ENCODE measurements at regions not wholly inside any gene's neighbourhood (a gene's known extent, or its start where the extent isn't known, plus 50 kb on each side); places are given as distances from the start of the nearest gene placed in this dataset.

DNA sequence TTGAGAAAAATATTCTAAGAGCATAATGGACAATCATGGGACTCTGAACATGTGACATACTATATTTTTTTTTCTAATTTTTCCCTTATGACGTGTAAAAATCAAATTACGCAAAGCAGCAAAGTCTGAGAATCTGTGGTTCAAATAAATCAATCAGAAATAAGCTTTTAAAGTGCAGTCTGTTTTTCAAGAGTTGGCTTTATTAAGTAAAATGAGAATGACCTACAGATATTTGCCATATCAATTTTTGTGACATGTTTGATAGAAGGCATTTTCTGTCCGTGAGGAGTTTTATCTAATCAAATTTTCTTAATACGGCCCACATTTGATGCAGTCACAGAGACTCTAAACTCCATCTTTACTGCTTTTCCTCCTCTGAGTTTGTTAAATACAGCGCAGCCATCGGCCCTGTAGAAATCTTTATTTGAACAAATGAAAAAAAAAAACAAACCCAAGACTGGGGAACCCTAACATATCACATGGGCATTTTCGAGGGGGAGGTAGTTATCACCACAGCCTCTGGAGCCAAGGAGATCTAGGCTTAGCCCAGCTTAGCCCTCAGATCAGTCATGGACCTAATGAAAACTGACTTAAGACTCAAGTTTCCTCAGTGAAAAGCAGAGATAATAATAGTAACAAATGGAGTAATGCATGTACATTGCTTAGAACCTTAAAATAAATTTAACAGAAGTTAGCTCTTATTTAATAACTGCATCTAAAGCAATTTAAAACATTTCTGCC, 263.6 kb upstream of the C9orf72 start:
- Histone ChIP-seq H4K91ac (replicated peaks; ENCODE audit: insufficient read length, low read length) (no peak overlapping the region), H3K23ac (ENCODE audit: insufficient read length) (no peak overlapping the region), H2BK5ac (ENCODE audit: low read depth, low read length) (no peak overlapping the region), H3K27me3 (replicated peaks in 1 of 4; ENCODE audit: control insufficient read depth in 3 of 4, extremely low read depth in 1 of 4, insufficient read depth in 3 of 4, low read length in 3 of 4) (peaks cover 0 to 1% (median 0%) of the 10 kb centered on the region in 4 experiments; a peak in 1 of 7 replicates), H3K4ac (replicated peaks; ENCODE audit: insufficient read length, low read depth, low read length) (no peak overlapping the region), H2BK20ac (ENCODE audit: low read length) (no peak overlapping the region), H3K27ac (ENCODE audit: low read depth, low read length) (no peak overlapping the region), H3K36me3 (ENCODE audit: control insufficient read depth in 2 of 4, insufficient read depth in 4 of 4, low read length in 3 of 4) (no peaks in the 10 kb centered on the region), H3K56ac (replicated peaks; ENCODE audit: insufficient read length, low read depth, low read length) (no peak overlapping the region), H2BK15ac (ENCODE audit: low read length) (no peak overlapping the region), H3K4me1 (replicated peaks in 1 of 4; ENCODE audit: control insufficient read depth in 3 of 4, insufficient read depth in 4 of 4, low read length in 3 of 4) (no peaks in the 10 kb centered on the region), H3K18ac (ENCODE audit: extremely low read depth, low read length) (no peak overlapping the region), H3K9me3 (ENCODE audit: insufficient read depth in 2 of 2, low read depth in 1 of 2, low read length in 1 of 2) (no peaks in the 10 kb centered on the region), H4K20me1 (replicated peaks in 1 of 2; ENCODE audit: control insufficient read depth in 1 of 2, insufficient read depth in 2 of 2, low read length in 2 of 2) (no peaks in the 10 kb centered on the region), H2BK12ac (ENCODE audit: low read depth, low read length) (no peak overlapping the region), H4K5ac (ENCODE audit: insufficient read length, low read depth, low read length) (no peak overlapping the region), H3K14ac (ENCODE audit: insufficient read length) (no peak overlapping the region), H3K79me2 (ENCODE audit: control insufficient read depth in 1 of 2, insufficient read depth in 2 of 2, low read length in 2 of 2) (no peaks in the 10 kb centered on the region), H2AFZ (ENCODE audit: low read length) (no peak overlapping the region), H3K4me3 (ENCODE audit: extremely low read depth in 1 of 4, insufficient read depth in 2 of 4, low read depth in 3 of 4, low read length in 4 of 4) (no peak overlapping the region), H3K9ac (replicated peaks in 1 of 4; ENCODE audit: extremely low read depth in 1 of 4, low read depth in 3 of 4, low read length in 3 of 4) (no peak overlapping the region), H3K23me2 (ENCODE audit: low read depth, low read length) (no peaks in the 10 kb centered on the region), H2AK5ac (ENCODE audit: low read depth, low read length) (no peak overlapping the region), H3K4me2 (ENCODE audit: insufficient read depth in 1 of 2, low read depth in 2 of 2, low read length in 2 of 2) (no peak overlapping the region), H2BK120ac (replicated peaks; ENCODE audit: low read depth, low read length) (no peak overlapping the region), H4K8ac (ENCODE audit: extremely low read depth, insufficient read depth, low read length) (no peak overlapping the region), H3K79me1 (ENCODE audit: low read depth, low read length) (no peaks in the 10 kb centered on the region)
- ChIA-PET CTCF (ENCODE audit: partially characterized antibody) (interaction anchor here (0.7 to 1.4 kb wide), 5 partner anchors 8 to 236 kb away, joined by 3 to 8 read pairs (median 3); no protein-coding TSS in a partner anchor), POLR2A (ENCODE audit: partially characterized antibody) (interaction anchor here (0.9 kb wide), 1 partner anchor 14 kb away, joined by 3 read pairs; no protein-coding TSS in a partner anchor)
- FAIRE-seq (no peak), DNase-seq (ENCODE audit: low read depth in 1 of 2, low spot score in 2 of 2) (no peak)
- WGBS, 2 experiments (ENCODE audit: extremely low coverage in 1 of 2, insufficient coverage in 1 of 2, insufficient read length in 1 of 2, insufficient replicate concordance in 2 of 2, low coverage in 1 of 2, low lambda C conversion rate in 2 of 2, missing lambda C conversion rate in 1 of 2), result 92% methylated on average over 7 of the region's 7 CpGs; no CpG with 5 or more reads in 1 of the 2 experiments
- TF ChIP-seq TAF1 (IDR thresholded peaks at IDR 0.05; ENCODE audit: low read depth, low read length) (no peak), SIX5 (IDR thresholded peaks at IDR 0.05; ENCODE audit: low read depth, low read length) (no peak), SAP30 (IDR thresholded peaks at IDR 0.05; ENCODE audit: insufficient read depth, insufficient replicate concordance, low read length) (no peak), NRF1 (IDR thresholded peaks at IDR 0.05; ENCODE audit: low read depth, low read length) (no peak), HDAC2 (IDR thresholded peaks at IDR 0.05; ENCODE audit: borderline replicate concordance in 1 of 2, low read depth in 2 of 2, low read length in 2 of 2) (no peak), SP1 (IDR thresholded peaks at IDR 0.05; ENCODE audit: low read depth, low read length) (no peak), CHD2 (IDR thresholded peaks at IDR 0.05; ENCODE audit: low read length) (no peak), NANOG (IDR thresholded peaks at IDR 0.05; ENCODE audit: insufficient read depth, low read depth, low read length, poor library complexity, severe bottlenecking) (no peak)
- TF ChIP-seq, protein P1, sequence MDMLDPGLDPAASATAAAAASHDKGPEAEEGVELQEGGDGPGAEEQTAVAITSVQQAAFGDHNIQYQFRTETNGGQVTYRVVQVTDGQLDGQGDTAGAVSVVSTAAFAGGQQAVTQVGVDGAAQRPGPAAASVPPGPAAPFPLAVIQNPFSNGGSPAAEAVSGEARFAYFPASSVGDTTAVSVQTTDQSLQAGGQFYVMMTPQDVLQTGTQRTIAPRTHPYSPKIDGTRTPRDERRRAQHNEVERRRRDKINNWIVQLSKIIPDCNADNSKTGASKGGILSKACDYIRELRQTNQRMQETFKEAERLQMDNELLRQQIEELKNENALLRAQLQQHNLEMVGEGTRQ (IDR thresholded peaks at IDR 0.05; ENCODE audit: low read length), result no peak
- TF ChIP-seq, protein P2, sequence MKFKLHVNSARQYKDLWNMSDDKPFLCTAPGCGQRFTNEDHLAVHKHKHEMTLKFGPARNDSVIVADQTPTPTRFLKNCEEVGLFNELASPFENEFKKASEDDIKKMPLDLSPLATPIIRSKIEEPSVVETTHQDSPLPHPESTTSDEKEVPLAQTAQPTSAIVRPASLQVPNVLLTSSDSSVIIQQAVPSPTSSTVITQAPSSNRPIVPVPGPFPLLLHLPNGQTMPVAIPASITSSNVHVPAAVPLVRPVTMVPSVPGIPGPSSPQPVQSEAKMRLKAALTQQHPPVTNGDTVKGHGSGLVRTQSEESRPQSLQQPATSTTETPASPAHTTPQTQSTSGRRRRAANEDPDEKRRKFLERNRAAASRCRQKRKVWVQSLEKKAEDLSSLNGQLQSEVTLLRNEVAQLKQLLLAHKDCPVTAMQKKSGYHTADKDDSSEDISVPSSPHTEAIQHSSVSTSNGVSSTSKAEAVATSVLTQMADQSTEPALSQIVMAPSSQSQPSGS (IDR thresholded peaks at IDR 0.05; ENCODE audit: low read length), result no peak
